ENCODE measurements at regions not wholly inside any gene's neighbourhood (a gene's known extent, or its start where the extent isn't known, plus 50 kb on each side); places are given as distances from the start of the nearest gene placed in this dataset.

- WGBS = 42% methylated on average over 10 of the region's 10 CpGs
- H3K9ac ChIP-seq (ENCODE audit: low read depth in 1 of 2, low read length in 2 of 2) = peak overlapping the region in 1 of 2 donors; percentile 2
- DNase-seq (ENCODE audit: low spot score) = no peak
- H3K36me3 ChIP-seq (ENCODE audit: control insufficient read depth in 4 of 4, insufficient read depth in 3 of 4, low read depth in 1 of 4, low read length in 3 of 4) = no peaks in the 10 kb centered on the region
- H3K27me3 ChIP-seq (ENCODE audit: control insufficient read depth in 4 of 4, insufficient read depth in 4 of 4, low read length in 3 of 4) = no peaks in the 10 kb centered on the region
- no peak overlapping the region for H3K4me3 ChIP-seq (ENCODE audit: low read depth in 1 of 3, low read length in 3 of 3)
- TF ChIP-seq FOXA1 (IDR thresholded peaks at IDR 0.05) (no peak), TAF1 (conservative IDR thresholded peaks at IDR 0.05) (no peak), SP1 (IDR thresholded peaks at IDR 0.05) (no peak), JUND (IDR thresholded peaks at IDR 0.05) (no peak), EGR1 (IDR thresholded peaks at IDR 0.05; ENCODE audit: low read depth in 2 of 2) (no peak), HNF4A (conservative IDR thresholded peaks at IDR 0.05) (no peak), RXRA (IDR thresholded peaks at IDR 0.05) (no peak), MAX (IDR thresholded peaks at IDR 0.05) (no peak), REST (IDR thresholded peaks at IDR 0.05) (no peak)
- no peaks in the 10 kb centered on the region for H3K9me3 ChIP-seq (ENCODE audit: control insufficient read depth in 4 of 4, low read length in 3 of 4)
- peak overlapping the region; percentile 69 to 97 for H3K27ac ChIP-seq (ENCODE audit: low read depth in 1 of 2, low read length in 2 of 2)
- peaks cover 24 to 49% (median 40%) of the 10 kb centered on the region in 4 donors for H3K4me1 ChIP-seq (ENCODE audit: control insufficient read depth in 4 of 4, insufficient read depth in 4 of 4, low read length in 3 of 4)
These were observed 67.9 kb upstream of the RXRA start for GRCh38 chr9:134258332-134258731.

GRCh38 chr9:134258828-134259546, 67.3 kb upstream of the RXRA start:
- TF ChIP-seq TAF1 (conservative IDR thresholded peaks at IDR 0.05) = no peak
- TF ChIP-seq CTCF (IDR thresholded peaks at IDR 0.05; ENCODE audit: low read depth, low read length, missing input control) = no peak
- TF ChIP-seq NR2F2 (IDR thresholded peaks at IDR 0.05) = peak; percentile 96
- peak; percentile 91 for TF ChIP-seq REST (IDR thresholded peaks at IDR 0.05)
- TF ChIP-seq HNF4G (IDR thresholded peaks at IDR 0.05) = peak; percentile 76
- TF ChIP-seq ATF3 (IDR thresholded peaks at IDR 0.05) = no peak
- peak; percentile 98 for TF ChIP-seq MAX (IDR thresholded peaks at IDR 0.05)
- peak in 1 of 2 donors; percentile 61 for TF ChIP-seq GABPA (IDR thresholded peaks at IDR 0.05 in 1 of 2, conservative IDR thresholded peaks at IDR 0.05 in 1 of 2)
- TF ChIP-seq ZBTB33 (IDR thresholded peaks at IDR 0.05) = peak; percentile 95
- TF ChIP-seq FOXA1 (IDR thresholded peaks at IDR 0.05) = peak; percentile 99
- TF ChIP-seq YY1 (IDR thresholded peaks at IDR 0.05) = peak; percentile 92
- peak; percentile 71 to 80 for TF ChIP-seq RAD21 (IDR thresholded peaks at IDR 0.05)
- TF ChIP-seq SP1 (IDR thresholded peaks at IDR 0.05) = peak; percentile 98
- peak; percentile 98 to 99 for TF ChIP-seq RXRA (IDR thresholded peaks at IDR 0.05)
- peak; percentile 12 to 85 for TF ChIP-seq EGR1 (IDR thresholded peaks at IDR 0.05; ENCODE audit: low read depth in 2 of 2)
- TF ChIP-seq JUND (IDR thresholded peaks at IDR 0.05) = peak; percentile 43 to 81
- TF ChIP-seq FOXA2 (IDR thresholded peaks at IDR 0.05) = peak; percentile 98
- TF ChIP-seq HNF4A (conservative IDR thresholded peaks at IDR 0.05) = peak; percentile 89 to 96

More at GRCh38 chr9:134258828-134259546, 67.3 kb upstream of the RXRA start:
- Histone ChIP-seq H3K27ac (ENCODE audit: low read depth in 1 of 2, low read length in 2 of 2) (peak overlapping the region; percentile 76 to 97), H3K9me3 (ENCODE audit: control insufficient read depth in 4 of 4, low read length in 3 of 4) (no peaks in the 10 kb centered on the region), H3K27me3 (ENCODE audit: control insufficient read depth in 4 of 4, insufficient read depth in 4 of 4, low read length in 3 of 4) (no peaks in the 10 kb centered on the region), H3K4me3 (ENCODE audit: low read depth in 1 of 3, low read length in 3 of 3) (no peak overlapping the region), H3K4me1 (ENCODE audit: control insufficient read depth in 4 of 4, insufficient read depth in 4 of 4, low read length in 3 of 4) (peaks cover 30 to 56% (median 43%) of the 10 kb centered on the region in 4 donors), H3K36me3 (ENCODE audit: control insufficient read depth in 4 of 4, insufficient read depth in 3 of 4, low read depth in 1 of 4, low read length in 3 of 4) (no peaks in the 10 kb centered on the region), H3K9ac (ENCODE audit: low read depth in 1 of 2, low read length in 2 of 2) (peak overlapping the region in 1 of 2 donors; percentile 2)
- 26% methylated on average over 11 of the region's 11 CpGs for WGBS
- DNase-seq (ENCODE audit: low spot score) = peak; percentile 67
